Smooth muscle cell (in vitro differentiated cells): ENCODE measurements at regions not wholly inside any gene's neighbourhood (a gene's known extent, or its start where the extent isn't known, plus 50 kb on each side); places are given as distances from the start of the nearest gene placed in this dataset.

Experiments used
- DNase-seq: peaks from one replicate; lab custom pipeline; 2025; ENCODE audit not compliant: unreplicated experiment; lab: John Stamatoyannopoulos, UW
- H2AFZ ChIP-seq: fragments of 200-600 bp; sonication (generic); 2 replicates; pipeline ENCODE4 v1.6.0; 2016; ENCODE audit warnings: antibody characterized with exemption, low read depth, mild to moderate bottlenecking
- H3F3A ChIP-seq: fragments of 200-600 bp; sonication (generic); 2 replicates; pipeline ENCODE4 v1.6.0; 2017; ENCODE audit warnings: antibody characterized with exemption, low read depth
- H3K27ac ChIP-seq: fragments of 200-600 bp; sonication (generic); 2 replicates; pipeline ENCODE4 v1.5.1; 2016; ENCODE audit warnings: low read depth, mild to moderate bottlenecking
- H3K27me3 ChIP-seq: fragments of 200-600 bp; sonication (generic); 2 replicates; pipeline ENCODE4 v1.6.1; 2016; ENCODE audit warnings: low read depth, mild to moderate bottlenecking
- H3K36me3 ChIP-seq: fragments of 200-600 bp; sonication (generic); 2 replicates; pipeline ENCODE4 v1.5.1; 2016; ENCODE audit warnings: low read depth
- H3K4me1 ChIP-seq: fragments of 200-600 bp; sonication (generic); 2 replicates; pipeline ENCODE4 v1.5.1; 2016; ENCODE audit warnings: low read depth
- H3K4me2 ChIP-seq: fragments of 200-600 bp; sonication (generic); 2 replicates; pipeline ENCODE4 v1.6.0; 2016; ENCODE audit warnings: mild to moderate bottlenecking
- H3K4me3 ChIP-seq: fragments of 200-600 bp; sonication (generic); 2 replicates; pipeline ENCODE4 v1.5.1; 2016; ENCODE audit warnings: mild to moderate bottlenecking
- H3K79me2 ChIP-seq: fragments of 200-600 bp; sonication (generic); 2 replicates; pipeline ENCODE4 v1.6.0; 2016; ENCODE audit warnings: low read depth, mild to moderate bottlenecking
- H3K9ac ChIP-seq: fragments of 200-600 bp; sonication (generic); 2 replicates; pipeline ENCODE4 v1.6.0; 2016; ENCODE audit warnings: low read depth
- H3K9me3 ChIP-seq: fragments of 200-600 bp; sonication (generic); replicated peaks from 2 replicates; pipeline ENCODE4 v1.5.1; 2016; ENCODE audit warnings: low read depth
- H4K20me1 ChIP-seq: fragments of 200-600 bp; sonication (generic); 2 replicates; pipeline ENCODE4 v1.6.0; 2016; ENCODE audit warnings: low read depth
- CTCF ChIP-seq: fragments of 200-600 bp; sonication (generic); IDR thresholded peaks from 2 replicates; pipeline ENCODE4 v1.5.1; 2017; ENCODE audit warnings: borderline replicate concordance, mild to moderate bottlenecking, antibody characterized with exemption; ENCODE audit not compliant: insufficient read depth, poor library complexity, severe bottlenecking
- WGBS: methylation state at CpG from one replicate; pipeline ENCODE4 v1.1.7; 2016; ENCODE audit warnings: low lambda C conversion rate; 5-methylcytosine and 5-hydroxymethylcytosine counted together

GRCh38 chr3:110814170-110815007, 257.2 kb upstream of the NECTIN3 start:
- Histone ChIP-seq H4K20me1 (peaks cover 28% of the 10 kb centered on the region), H3F3A (peaks cover 25% of the 10 kb centered on the region), H3K9ac (peak overlapping the region; percentile 81), H3K9me3 (no peaks in the 10 kb centered on the region), H3K4me2 (peak overlapping the region; percentile 80), H2AFZ (no peak overlapping the region), H3K27me3 (no peaks in the 10 kb centered on the region), H3K27ac (peak overlapping the region; percentile 98), H3K79me2 (no peaks in the 10 kb centered on the region), H3K4me3 (no peak overlapping the region), H3K4me1 (peaks cover 52% of the 10 kb centered on the region), H3K36me3 (no peaks in the 10 kb centered on the region)
- WGBS = 14% methylated on average over 5 of the region's 5 CpGs
- TF ChIP-seq CTCF = no peak
- peak; percentile 1 for DNase-seq

- Histone ChIP-seq H3K9ac (peak overlapping the region; percentile 81), H3K4me3 (no peak overlapping the region)
These were observed 256.5 kb upstream of the NECTIN3 start for GRCh38 chr3:110815008-110815583.

GRCh38 chr3:110816008-110816407, 255.6 kb upstream of the NECTIN3 start:
- 17% methylated on average over 1 of the region's 1 CpG for WGBS
- TF ChIP-seq CTCF = no peak
- Histone ChIP-seq H3K4me2 (peak overlapping the region; percentile 80), H4K20me1 (peaks cover 39% of the 10 kb centered on the region), H3K9ac (peak overlapping the region; percentile 81), H3K27ac (peak overlapping the region; percentile 98), H3K79me2 (no peaks in the 10 kb centered on the region), H3F3A (peaks cover 29% of the 10 kb centered on the region), H3K36me3 (no peaks in the 10 kb centered on the region), H2AFZ (no peak overlapping the region), H3K4me1 (peaks cover 47% of the 10 kb centered on the region), H3K27me3 (no peaks in the 10 kb centered on the region), H3K4me3 (no peak overlapping the region), H3K9me3 (no peaks in the 10 kb centered on the region)
- no peak for DNase-seq

More at GRCh38 chr3:110815008-110815583, 256.5 kb upstream of the NECTIN3 start:
- Histone ChIP-seq H3F3A (peaks cover 27% of the 10 kb centered on the region), H3K27ac (peak overlapping the region; percentile 98), H2AFZ (no peak overlapping the region), H3K9me3 (no peaks in the 10 kb centered on the region), H3K79me2 (no peaks in the 10 kb centered on the region), H3K4me1 (peaks cover 52% of the 10 kb centered on the region), H4K20me1 (peaks cover 34% of the 10 kb centered on the region), H3K4me2 (peak overlapping the region; percentile 80), H3K36me3 (no peaks in the 10 kb centered on the region), H3K27me3 (no peaks in the 10 kb centered on the region)
- no peak for DNase-seq
- 16% methylated on average over 1 of the region's 1 CpG for WGBS
- no peak for TF ChIP-seq CTCF
